ENCODE measurements at regions not wholly inside any gene's neighbourhood (a gene's known extent, or its start where the extent isn't known, plus 50 kb on each side); places are given as distances from the start of the nearest gene placed in this dataset.
A peak's percentile ranks its signal among the peaks of the same experiment; 100 is the strongest.

- ATAC-seq = no peak
- DNase-seq = no peak
Measured at GRCh38 chr13:91167706-91168385, 179.6 kb upstream of the MIR17HG start.

- ATAC-seq (no peak), DNase-seq (no peak)
Measured at GRCh38 chr13:91168386-91168711, 179.1 kb upstream of the MIR17HG start.

DNA sequence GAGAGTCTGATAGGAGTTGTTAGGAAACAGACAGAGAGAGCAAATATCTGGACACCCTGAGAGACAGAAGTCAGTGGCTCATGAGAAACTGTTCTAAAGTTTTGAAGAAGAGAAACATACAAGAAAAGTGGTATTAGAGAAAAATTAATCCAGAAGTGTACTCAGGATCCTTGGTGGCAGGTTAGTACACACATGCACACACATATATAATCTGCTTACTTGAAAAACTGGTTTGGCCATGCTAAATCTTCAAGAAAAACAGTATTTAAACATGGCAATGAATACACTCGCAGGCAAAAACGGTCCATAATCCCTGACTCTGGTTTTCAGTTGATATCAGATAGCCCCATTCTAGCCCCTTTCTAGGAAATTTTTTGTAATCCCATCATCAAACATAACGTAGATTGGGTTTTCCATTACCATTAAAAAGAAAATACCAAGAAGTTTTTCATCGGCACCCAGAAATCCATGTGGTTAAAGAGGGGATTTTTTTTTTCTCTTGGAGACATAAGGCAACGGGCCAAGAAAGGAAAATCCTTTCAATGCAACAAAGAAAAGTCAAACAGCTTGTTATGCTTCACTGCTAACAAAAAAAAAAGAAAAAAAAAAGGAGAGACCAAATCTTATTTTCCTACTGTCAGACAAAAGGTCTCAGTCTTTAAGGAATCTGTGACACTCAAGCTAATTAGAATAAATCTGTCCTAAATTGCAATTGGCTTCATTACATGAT lies 178.0 kb upstream of the MIR17HG start:
- no peak for DNase-seq
- ATAC-seq = no peak

GRCh38 chr13:91172160-91172559 lies 175.3 kb upstream of the MIR17HG start:
- ATAC-seq (no peak), DNase-seq (no peak)

GRCh38 chr13:91174886-91175501 lies 172.5 kb upstream of the MIR17HG start:
- ATAC-seq (peak; percentile 32), DNase-seq (no peak)

DNA sequence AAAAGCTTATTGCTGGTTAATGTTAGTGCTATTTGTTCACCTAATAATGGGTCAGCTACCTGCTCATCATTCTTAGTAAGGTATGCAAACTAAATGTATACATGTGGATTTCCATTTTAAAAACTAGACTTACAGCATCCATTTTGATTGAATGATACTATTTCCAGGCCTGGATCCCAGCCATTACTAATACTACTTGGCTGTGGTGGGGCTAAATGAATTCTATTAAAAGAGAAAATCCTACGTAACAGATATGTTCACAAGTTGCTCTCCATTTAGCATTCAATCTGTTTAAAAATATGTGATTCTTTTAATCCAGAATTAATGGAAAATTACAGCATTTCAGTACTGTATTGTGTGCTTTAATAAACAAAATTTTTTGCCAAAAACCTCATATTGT lies 169.4 kb upstream of the MIR17HG start:
- no peak for DNase-seq
- no peak for ATAC-seq

DNA sequence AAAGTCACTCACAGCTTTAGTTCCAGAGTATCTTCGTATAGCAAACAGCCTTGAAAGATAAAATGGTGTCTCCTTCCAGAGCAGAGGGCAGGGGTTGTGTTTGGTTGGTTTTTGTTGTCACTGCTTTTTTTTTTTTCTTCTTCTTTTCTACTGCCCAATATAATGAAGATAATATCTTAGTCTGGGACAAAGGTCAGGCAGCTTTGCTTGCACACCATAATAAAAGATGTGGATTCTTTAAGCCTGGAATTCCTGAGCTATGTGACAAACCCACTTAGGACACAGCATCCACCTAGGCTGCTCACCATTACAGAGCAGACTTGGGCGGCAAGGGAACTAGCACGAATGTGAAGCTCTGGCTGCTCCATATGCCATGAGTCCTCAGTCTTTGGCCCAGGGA lies 165.6 kb upstream of the MIR17HG start:
- ATAC-seq (no peak), DNase-seq (no peak)

- no peak for ATAC-seq
- DNase-seq = no peak
Measured at GRCh38 chr13:91184244-91184926, 163.1 kb upstream of the MIR17HG start.

DNA sequence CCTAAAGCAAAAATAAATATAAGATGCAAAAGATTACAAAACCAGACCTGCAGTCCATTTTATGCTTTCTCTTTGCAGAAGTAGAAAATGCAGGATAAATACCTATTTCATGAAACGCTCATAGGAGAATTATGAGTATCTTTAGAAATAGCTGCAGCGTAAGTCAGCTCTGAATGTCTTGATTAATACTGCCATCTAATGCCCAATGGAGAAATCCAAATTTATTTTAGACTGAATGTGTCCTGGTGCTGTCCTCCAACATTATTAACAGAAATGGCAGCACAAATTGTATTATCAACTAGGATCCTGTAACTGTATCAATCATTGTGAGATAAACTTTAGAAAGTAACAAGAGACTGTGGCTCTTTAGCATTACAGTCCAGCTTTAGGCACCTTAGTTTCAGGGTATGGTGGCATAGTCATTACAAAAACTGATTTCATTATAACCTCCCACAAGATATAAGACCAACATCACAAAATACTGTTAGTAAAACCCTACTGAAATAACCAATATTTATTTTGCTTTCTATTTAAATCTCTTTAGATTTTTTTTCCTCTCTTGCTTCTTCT lies 162.1 kb upstream of the MIR17HG start:
- no peak for ATAC-seq
- no peak for DNase-seq

DNA sequence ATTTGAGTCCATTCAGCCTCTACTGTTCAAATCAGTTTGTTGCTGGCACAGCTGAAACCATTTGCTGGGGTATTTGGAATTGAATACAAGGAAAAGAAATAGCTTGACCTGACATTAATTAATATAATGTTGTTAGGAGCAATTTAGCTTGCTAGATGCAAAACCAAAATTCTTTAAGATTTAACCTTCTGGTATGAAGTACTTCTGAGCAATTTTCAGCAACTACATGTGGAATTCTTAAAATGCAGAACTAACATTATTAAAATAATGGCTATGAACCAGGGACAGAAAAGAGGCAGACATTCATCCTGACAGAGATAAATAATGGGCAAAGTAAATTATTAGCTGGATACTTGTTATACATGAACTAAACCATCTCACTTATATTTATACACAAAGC lies 160.0 kb upstream of the MIR17HG start:
- ATAC-seq = no peak
- DNase-seq = no peak

DNA sequence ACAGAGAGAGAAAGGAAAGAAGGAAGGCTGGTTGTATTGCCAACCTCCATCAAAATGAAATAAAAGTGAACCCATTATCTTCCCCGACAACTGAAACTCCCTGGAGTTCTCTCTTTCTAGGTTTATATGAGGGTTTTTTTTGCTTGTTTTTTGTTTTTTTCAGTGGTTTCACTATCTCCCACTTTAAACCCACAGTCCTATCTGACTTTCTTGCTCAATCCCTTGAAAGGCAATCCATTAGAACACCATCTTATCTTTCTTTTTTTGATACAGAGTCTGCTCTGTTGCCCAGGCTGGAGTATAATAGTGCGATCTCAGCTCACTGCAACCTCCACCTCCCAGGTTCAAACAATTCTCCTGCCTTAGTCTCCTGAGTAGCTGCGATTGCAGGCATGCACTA lies 158.0 kb upstream of the MIR17HG start:
- DNase-seq (no peak), ATAC-seq (no peak)

- no peak for ATAC-seq
- DNase-seq = no peak
Measured at GRCh38 chr13:91193358-91193757, 154.1 kb upstream of the MIR17HG start.

GRCh38 chr13:91195789-91196188 lies 151.7 kb upstream of the MIR17HG start:
- ATAC-seq = no peak
- no peak for DNase-seq

DNA sequence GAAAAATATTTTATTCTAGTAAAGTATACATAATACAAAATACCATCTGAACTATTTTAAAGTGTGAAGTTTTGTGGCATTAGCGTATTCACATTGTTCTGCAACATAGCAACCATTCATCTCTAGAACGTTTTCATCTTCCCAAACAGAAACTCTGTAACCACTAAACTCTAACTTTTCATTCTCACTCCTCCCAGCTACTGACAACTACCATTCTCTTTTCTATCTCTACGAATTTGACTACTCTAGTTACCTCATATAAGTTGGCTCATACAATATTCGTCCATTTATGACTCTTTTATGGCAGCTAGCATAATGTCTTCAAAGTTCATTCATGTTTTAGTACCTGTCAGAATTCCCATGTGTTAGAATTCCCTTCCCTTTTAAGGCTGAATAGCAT lies 150.5 kb upstream of the MIR17HG start:
- ATAC-seq (no peak), DNase-seq (no peak)

- ATAC-seq = no peak
- no peak for DNase-seq
Measured at GRCh38 chr13:91199866-91200265, 147.6 kb upstream of the MIR17HG start.

DNA sequence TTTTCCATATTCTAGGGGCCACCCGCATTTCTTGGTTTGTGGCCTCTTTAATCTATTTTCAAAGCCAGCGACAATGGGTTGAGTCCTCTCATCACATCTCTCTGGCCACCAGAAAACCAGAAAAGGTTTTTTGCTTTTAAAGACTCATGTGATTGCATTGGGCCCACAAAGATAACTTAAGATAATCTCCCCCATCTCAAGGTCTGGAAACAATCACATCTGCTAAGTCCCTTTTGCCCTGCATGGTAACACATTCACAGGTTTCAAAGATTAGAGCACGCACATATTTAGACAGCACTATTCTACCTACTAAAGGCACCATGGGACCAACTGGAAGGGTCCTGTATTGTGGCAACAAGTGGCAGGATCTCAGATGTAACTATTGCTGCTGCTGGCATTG lies 147.0 kb upstream of the MIR17HG start:
- DNase-seq (no peak), ATAC-seq (no peak)

GRCh38 chr13:91203430-91203829 lies 144.1 kb upstream of the MIR17HG start:
- ATAC-seq = no peak

DNA sequence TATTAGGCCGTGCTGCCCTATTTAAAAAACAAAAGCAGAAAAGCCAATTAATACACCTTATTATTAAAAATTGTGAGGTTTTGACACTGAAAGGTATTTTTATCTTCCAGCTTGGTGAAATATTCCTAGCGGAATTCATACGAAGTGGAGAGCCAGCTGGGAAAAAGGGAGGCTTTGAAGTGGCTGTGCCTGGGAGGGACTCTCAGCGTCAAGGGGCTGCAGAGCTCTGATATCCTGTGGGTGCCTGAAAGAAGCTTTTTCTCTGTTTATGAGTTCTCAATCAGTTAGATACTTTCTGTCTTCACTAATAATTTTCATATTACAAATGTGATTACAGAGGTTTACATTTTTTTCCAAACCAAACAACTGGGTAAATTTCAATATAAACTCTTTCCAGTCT lies 140.2 kb upstream of the MIR17HG start:
- no peak for ATAC-seq
- no peak for DNase-seq

More at GRCh38 chr13:91203430-91203829, 144.1 kb upstream of the MIR17HG start:
- DNase-seq = no peak

GRCh38 chr13:91211510-91211909 lies 136.0 kb upstream of the MIR17HG start:
- no peak for DNase-seq
- no peak for ATAC-seq

DNA sequence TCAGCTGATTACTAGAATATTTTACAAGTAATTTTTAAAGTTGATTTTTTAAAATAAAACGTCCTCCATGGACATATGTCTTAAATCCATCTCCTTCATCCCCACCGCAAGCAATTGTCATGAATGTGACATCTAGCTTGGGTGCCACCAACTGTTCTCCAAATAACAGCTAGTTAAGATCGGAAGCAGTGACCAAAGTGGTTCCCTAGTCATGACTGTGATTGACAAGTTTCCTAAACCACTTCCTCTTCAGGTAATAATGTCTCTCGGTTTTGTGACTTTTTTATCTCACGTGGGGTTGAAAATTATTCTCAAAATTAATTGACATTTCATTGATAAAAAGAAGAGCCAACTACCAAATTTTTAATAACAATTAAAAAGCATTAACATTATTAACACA lies 135.3 kb upstream of the MIR17HG start:
- no peak for ATAC-seq
- DNase-seq = no peak

DNA sequence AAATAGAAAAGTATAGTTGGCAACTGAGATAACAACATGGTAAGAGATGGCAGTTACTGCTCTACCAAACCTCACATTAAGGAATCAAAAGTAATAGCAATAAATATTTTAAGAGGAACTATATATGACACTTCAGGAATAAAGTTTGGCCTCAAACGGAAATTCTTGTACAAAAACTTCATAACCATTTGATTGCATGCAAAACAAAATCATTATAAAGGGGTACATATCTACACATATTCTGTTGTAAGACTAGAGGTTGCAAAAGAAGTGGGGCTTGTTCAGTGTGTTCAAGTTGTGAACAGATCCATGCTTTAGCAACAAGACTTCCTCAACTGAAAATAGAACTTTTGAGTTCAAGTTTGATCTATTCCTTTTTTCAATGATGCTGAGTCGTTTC lies 133.5 kb upstream of the MIR17HG start:
- no peak for DNase-seq

DNA sequence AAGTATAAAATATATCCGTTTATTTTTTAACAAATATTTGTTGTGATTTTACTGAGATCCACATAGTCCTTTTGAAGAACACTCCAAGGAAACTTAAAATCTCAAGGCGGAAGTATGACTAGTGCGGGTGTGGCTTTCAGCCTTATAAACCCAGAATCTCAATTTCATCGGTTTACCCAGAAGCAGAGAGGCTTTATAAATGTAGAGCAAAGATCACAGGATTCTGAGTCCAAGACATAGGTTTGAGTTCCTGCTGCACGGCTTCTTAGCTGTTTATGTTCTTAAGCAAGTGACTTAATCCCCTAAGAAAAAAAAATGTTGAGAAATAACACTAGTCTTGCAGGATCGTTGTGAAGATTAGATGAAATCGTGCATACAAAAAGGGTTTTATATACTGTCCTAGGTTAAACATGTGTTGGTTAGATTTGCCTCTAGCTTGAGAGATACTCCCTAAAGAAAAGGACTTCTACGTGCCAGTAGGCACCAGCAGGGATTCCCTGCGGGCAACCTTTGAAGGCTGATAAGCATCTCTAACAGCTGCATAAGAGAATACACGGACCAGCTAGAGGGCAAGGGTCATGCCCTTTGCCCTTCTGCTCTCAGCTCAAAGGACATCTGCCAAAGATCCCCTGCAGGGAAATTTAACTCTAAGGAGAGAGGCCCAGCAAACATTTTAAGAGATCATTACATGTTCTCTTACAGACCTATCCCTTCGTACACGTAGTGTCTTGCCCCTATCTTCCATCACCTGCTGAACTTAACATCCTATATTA lies 130.4 kb upstream of the MIR17HG start:
- ATAC-seq = no peak
- no peak for DNase-seq

More for the DNA sequence above, 133.5 kb upstream of the MIR17HG start:
- no peak for ATAC-seq

Data from stimulated activated naive CD8-positive, alpha-beta T cell treated with anti-CD3 and anti-CD28 coated beads, Interleukin-15, Interleukin-2, amounts not matched to agents 100 U/mL and 50 U/mL, for 24 hours (primary cell).